ENCODE measurements at regions not wholly inside any gene's neighbourhood (a gene's known extent, or its start where the extent isn't known, plus 50 kb on each side); places are given as distances from the start of the nearest gene placed in this dataset.

DNA sequence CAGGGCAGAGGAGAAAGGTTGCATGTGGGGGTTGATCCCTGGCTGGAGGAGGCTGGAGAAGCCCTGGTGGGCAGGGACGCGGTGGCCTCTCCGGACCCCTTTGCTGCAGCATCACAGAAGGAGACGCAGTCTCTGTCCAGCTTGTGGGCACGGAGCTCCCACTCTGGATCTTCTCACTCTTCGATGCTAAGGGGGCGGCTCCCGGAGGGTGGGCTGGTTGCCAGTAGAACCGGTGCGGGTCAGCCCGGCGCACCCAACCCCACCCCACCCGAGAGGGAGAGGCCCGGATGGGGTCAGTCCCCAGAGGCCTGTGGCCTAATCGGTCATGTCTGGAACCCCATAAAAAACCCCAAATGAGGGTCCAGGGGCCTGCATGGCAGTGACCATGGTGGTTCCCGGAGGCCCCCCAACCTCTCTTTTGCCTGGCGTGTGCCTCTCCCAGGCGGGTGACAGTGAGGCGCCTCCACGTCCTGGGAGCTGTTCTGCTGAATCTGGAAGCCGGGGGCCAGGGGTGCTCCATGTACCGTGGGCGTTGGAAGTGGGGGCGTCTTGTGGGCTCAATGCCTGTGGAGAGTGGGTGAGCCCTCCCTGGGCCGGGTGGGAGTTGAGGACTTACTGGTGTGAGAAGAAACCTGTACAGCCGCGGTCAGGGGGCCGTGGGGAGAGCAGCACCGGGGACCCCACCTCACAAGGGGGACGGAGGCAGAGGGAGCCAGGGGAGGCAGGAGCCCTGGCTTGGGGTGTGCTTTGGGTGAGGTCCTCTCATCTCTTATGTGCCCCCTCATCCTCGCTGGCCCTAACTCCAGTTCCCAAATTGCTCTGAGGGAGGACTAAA is 79.6 kb downstream of the RTP5 start:
- Histone ChIP-seq H2AFZ (no peak overlapping the region), H3K79me2 (no peaks in the 10 kb centered on the region), H3K4me2 (no peak overlapping the region), H3K27me3 (no peaks in the 10 kb centered on the region), H3K4me3 (no peak overlapping the region), H3K36me3 (replicated peaks; ENCODE audit: insufficient read depth, low read depth) (no peaks in the 10 kb centered on the region), H3K4me1 (ENCODE audit: insufficient read depth) (peaks cover 3% of the 10 kb centered on the region), H3K27ac (no peak overlapping the region), H3K9me2 (replicated peaks; ENCODE audit: insufficient read depth) (no peaks in the 10 kb centered on the region), H3K9me3 (ENCODE audit: low read depth) (no peaks in the 10 kb centered on the region), H4K20me1 (ENCODE audit: insufficient read depth, poor library complexity, severe bottlenecking) (no peaks in the 10 kb centered on the region)
- no peak for TF ChIP-seq EZH2 (IDR thresholded peaks at IDR 0.05; ENCODE audit: borderline replicate concordance)
- TF ChIP-seq EZH2phosphoT487 (IDR thresholded peaks at IDR 0.05; ENCODE audit: low read depth, severe bottlenecking, unreplicated experiment), result no peak
- TF ChIP-seq, protein P1, sequence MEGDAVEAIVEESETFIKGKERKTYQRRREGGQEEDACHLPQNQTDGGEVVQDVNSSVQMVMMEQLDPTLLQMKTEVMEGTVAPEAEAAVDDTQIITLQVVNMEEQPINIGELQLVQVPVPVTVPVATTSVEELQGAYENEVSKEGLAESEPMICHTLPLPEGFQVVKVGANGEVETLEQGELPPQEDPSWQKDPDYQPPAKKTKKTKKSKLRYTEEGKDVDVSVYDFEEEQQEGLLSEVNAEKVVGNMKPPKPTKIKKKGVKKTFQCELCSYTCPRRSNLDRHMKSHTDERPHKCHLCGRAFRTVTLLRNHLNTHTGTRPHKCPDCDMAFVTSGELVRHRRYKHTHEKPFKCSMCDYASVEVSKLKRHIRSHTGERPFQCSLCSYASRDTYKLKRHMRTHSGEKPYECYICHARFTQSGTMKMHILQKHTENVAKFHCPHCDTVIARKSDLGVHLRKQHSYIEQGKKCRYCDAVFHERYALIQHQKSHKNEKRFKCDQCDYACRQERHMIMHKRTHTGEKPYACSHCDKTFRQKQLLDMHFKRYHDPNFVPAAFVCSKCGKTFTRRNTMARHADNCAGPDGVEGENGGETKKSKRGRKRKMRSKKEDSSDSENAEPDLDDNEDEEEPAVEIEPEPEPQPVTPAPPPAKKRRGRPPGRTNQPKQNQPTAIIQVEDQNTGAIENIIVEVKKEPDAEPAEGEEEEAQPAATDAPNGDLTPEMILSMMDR (IDR thresholded peaks at IDR 0.05; ENCODE audit: poor library complexity), result no peak
- DNase-seq (ENCODE audit: low spot score), result no peak
- 90% methylated on average over 26 of the region's 31 CpGs for WGBS (ENCODE audit: low lambda C conversion rate, missing lambda C conversion rate)

DNA sequence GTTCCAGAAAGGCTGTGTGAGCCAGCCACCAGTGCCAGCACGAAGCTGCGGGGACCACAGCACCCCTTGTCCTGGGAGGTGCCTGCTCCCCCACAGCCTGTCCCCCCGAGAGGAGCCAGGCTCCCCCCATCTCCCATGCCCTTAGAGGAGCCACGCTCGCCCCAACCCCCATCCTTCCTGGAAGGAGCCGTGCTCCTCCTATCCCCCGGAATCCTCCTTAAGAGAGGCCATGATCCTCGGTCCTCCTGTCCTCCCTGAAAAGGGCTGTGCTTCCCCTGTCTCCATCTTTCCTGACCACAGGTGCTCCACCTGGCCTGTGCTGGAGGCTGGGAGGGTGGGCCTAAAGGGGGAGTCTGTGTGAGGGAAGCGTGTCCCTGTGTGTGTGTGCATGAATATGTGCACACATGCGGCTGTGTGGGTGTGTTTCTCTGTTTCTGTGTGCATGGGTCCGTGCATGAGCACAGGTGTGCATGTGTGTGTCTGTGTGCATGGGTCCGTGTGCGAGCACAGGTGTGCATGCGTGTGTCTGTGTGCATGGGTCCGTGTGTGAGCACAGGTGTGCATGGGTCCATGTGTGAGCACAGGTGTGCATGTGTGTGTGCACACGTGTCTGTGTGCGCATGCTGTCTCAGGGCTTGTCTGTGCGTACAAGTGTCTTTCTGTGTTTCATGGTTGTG is 80.3 kb downstream of the RTP5 start:
- no peaks in the 10 kb centered on the region for H3K9me3 ChIP-seq (ENCODE audit: low read depth)
- no peak overlapping the region for H3K4me2 ChIP-seq
- H3K36me3 ChIP-seq (replicated peaks; ENCODE audit: insufficient read depth, low read depth), result no peaks in the 10 kb centered on the region
- H3K27me3 ChIP-seq, result no peaks in the 10 kb centered on the region
- no peak overlapping the region for H2AFZ ChIP-seq
- H3K27ac ChIP-seq, result no peak overlapping the region
- 93% methylated on average over 14 of the region's 18 CpGs for WGBS (ENCODE audit: low lambda C conversion rate, missing lambda C conversion rate)
- no peaks in the 10 kb centered on the region for H3K79me2 ChIP-seq
- H3K4me1 ChIP-seq (ENCODE audit: insufficient read depth), result peaks cover 3% of the 10 kb centered on the region
- no peaks in the 10 kb centered on the region for H4K20me1 ChIP-seq (ENCODE audit: insufficient read depth, poor library complexity, severe bottlenecking)
- no peaks in the 10 kb centered on the region for H3K9me2 ChIP-seq (replicated peaks; ENCODE audit: insufficient read depth)
- DNase-seq (ENCODE audit: low spot score), result no peak
- TF ChIP-seq EZH2phosphoT487 (IDR thresholded peaks at IDR 0.05; ENCODE audit: low read depth, severe bottlenecking, unreplicated experiment), result no peak
- no peak overlapping the region for H3K4me3 ChIP-seq

DNA sequence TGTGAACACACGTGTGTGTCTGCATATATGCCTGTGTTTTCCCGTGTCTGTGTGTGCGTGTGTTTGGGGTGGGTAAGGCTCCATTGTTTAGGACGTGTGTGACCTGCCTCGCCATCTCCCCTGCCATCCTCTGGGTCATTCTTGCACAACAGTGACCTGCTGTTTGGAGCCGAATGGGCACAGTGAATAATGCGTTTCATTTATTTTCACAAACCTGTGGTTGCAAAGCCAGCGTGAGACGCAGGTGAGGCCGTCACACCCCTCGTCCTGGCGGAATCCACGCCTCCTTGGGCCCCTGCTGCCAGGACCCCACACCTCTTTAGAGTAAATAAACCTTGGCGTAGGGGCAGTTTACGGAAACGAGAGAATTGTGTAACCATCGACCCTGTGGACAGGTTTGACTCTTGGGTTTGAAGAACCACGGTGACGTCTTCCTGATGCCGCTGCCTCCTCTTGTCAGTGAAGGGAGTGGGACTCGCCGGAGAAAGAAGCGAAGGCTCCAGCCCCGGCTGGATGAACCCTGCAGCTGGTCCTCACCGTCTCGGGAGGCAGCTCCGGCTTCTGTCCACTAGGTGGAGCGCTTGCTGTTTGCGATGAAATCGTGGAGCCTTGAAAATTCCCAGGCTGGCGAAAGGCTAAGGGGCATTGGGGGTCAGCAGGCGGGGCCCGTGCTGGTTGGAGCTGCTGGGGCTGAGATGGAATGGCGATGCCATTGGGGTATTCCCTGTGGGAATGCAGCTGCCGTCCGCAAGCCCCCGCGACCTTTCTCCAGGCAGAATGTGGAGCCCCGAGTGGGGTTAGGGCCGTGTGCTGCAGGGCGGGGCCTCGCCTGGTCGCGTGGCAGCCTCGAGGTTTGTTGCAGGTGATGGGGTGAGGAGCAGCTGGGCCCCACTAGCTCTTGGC is 81.1 kb downstream of the RTP5 start:
- H3K4me3 ChIP-seq, result no peak overlapping the region
- H3K9me2 ChIP-seq (replicated peaks; ENCODE audit: insufficient read depth), result no peaks in the 10 kb centered on the region
- H4K20me1 ChIP-seq (ENCODE audit: insufficient read depth, poor library complexity, severe bottlenecking), result no peaks in the 10 kb centered on the region
- H3K27ac ChIP-seq, result no peak overlapping the region
- peak overlapping the region; percentile 71 for H3K4me2 ChIP-seq
- no peak for TF ChIP-seq EZH2 (IDR thresholded peaks at IDR 0.05; ENCODE audit: borderline replicate concordance)
- TF ChIP-seq, protein P1 (IDR thresholded peaks at IDR 0.05; ENCODE audit: poor library complexity), result peak; percentile 97
- 29% methylated on average over 44 of the region's 45 CpGs for WGBS (ENCODE audit: low lambda C conversion rate, missing lambda C conversion rate)
- no peaks in the 10 kb centered on the region for H3K9me3 ChIP-seq (ENCODE audit: low read depth)
- no peaks in the 10 kb centered on the region for H3K36me3 ChIP-seq (replicated peaks; ENCODE audit: insufficient read depth, low read depth)
- H3K79me2 ChIP-seq, result no peaks in the 10 kb centered on the region
- H3K4me1 ChIP-seq (ENCODE audit: insufficient read depth), result peaks cover 3% of the 10 kb centered on the region
- no peaks in the 10 kb centered on the region for H3K27me3 ChIP-seq
- no peak overlapping the region for H2AFZ ChIP-seq
- DNase-seq (ENCODE audit: low spot score), result peak; percentile 89
